Vagina (tissue), 2 donors: ENCODE measurements at regions not wholly inside any gene's neighbourhood (a gene's known extent, or its start where the extent isn't known, plus 50 kb on each side); places are given as distances from the start of the nearest gene placed in this dataset.

ENCODE experiments used
- DNase-seq, 2 donors: peaks; one replicate each; pipeline ENCODE4 v3.0.0-alpha.2; 2017; ENCODE audit errors: extremely low spot score in 2 of 2
- H3K27ac ChIP-seq: fragments of 200-600 bp; sonication (generic); one replicate; pipeline ENCODE4 v1.5.1; 2019
- H3K27me3 ChIP-seq: fragments of 200-600 bp; sonication (generic); one replicate; pipeline ENCODE4 v1.5.1; 2019
- H3K36me3 ChIP-seq, 2 donors: fragments of 200-600 bp; sonication (generic); one replicate each; pipeline ENCODE4 v1.5.1; 2017 to 2019
- H3K4me1 ChIP-seq: fragments of 200-600 bp; sonication (generic); one replicate; pipeline ENCODE4 v1.5.1; 2019
- H3K4me3 ChIP-seq, 2 donors: fragments of 200-600 bp; sonication (generic); 1 replicate in 1 of 2; 2 replicates in 1 of 2; pipeline ENCODE4 v1.5.1; 2016 to 2019
- H3K9me3 ChIP-seq: fragments of 200-600 bp; sonication (generic); one replicate; pipeline ENCODE4 v1.5.1; 2019
- POLR2A ChIP-seq, 2 donors: fragments of 450-650 bp; IDR thresholded peaks; one replicate each; pipeline ENCODE4 v1.6.1; 2017; ENCODE audit warnings: antibody characterized with exemption in 2 of 2, mild to moderate bottlenecking in 2 of 2, moderate library complexity in 2 of 2
- POLR2AphosphoS5 ChIP-seq, 2 donors: sonication (generic); formaldehyde crosslinking; IDR thresholded peaks; one replicate each; pipeline ENCODE4 v1.9.0; 2017; ENCODE audit warnings: antibody characterized with exemption in 2 of 2, mild to moderate bottlenecking in 2 of 2, low read depth in 1 of 2; ENCODE audit not compliant: insufficient read depth in 1 of 2
- intact Hi-C: fragments of 100-400 bp; cut with DNase I; formaldehyde crosslinking; loops from one replicate; pipeline ENCODE4 v1.15.1; 2023
- TF ChIP-seq, protein P1 (sequence below), 3 experiments: fragments of 450-650 bp in 2 of 3; fragments of 200-600 bp in 1 of 3; sonication (generic) in 1 of 3; IDR thresholded peaks; one replicate each; pipeline ENCODE4 v1.5.1; 2017 to 2019; ENCODE audit warnings: antibody characterized with exemption in 3 of 3, mild to moderate bottlenecking in 2 of 3, moderate library complexity in 2 of 3

GRCh38 chr19:31126236-31126635 is 223.0 kb downstream of the TSHZ3 start:
- intact Hi-C loops: no loop called here
- TF ChIP-seq, protein P1, sequence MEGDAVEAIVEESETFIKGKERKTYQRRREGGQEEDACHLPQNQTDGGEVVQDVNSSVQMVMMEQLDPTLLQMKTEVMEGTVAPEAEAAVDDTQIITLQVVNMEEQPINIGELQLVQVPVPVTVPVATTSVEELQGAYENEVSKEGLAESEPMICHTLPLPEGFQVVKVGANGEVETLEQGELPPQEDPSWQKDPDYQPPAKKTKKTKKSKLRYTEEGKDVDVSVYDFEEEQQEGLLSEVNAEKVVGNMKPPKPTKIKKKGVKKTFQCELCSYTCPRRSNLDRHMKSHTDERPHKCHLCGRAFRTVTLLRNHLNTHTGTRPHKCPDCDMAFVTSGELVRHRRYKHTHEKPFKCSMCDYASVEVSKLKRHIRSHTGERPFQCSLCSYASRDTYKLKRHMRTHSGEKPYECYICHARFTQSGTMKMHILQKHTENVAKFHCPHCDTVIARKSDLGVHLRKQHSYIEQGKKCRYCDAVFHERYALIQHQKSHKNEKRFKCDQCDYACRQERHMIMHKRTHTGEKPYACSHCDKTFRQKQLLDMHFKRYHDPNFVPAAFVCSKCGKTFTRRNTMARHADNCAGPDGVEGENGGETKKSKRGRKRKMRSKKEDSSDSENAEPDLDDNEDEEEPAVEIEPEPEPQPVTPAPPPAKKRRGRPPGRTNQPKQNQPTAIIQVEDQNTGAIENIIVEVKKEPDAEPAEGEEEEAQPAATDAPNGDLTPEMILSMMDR (IDR thresholded peaks at IDR 0.05): no peak
- TF ChIP-seq POLR2A (IDR thresholded peaks at IDR 0.05) (no peak), POLR2AphosphoS5 (IDR thresholded peaks at IDR 0.05; ENCODE audit: insufficient read depth in 1 of 2, low read depth in 1 of 2) (no peak)
- Histone ChIP-seq H3K27me3 (no peaks in the 10 kb centered on the region), H3K36me3 (no peaks in the 10 kb centered on the region), H3K4me1 (peaks cover 12% of the 10 kb centered on the region), H3K27ac (no peak overlapping the region), H3K4me3 (no peak overlapping the region), H3K9me3 (no peaks in the 10 kb centered on the region)
- no peak for DNase-seq

DNA sequence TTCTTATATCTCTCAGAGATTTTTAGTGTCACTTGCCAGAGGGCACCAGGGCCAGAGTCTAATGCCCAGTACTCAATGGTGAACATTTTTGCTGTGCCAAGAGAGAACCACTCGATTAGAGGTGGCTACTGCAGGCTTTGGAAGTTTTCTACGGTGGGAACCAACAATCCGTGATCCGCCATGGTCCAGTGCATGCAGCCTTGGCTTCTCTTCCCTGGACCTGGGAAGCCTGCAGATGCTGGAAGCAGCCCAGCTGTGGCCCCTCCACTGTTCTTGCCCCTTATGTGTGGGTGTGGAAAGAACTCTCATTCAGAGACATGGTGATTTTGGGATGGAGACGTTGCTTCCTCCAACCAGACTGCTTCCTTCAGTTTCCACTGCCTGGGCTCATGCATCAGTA is 224.2 kb downstream of the TSHZ3 start:
- no peaks in the 10 kb centered on the region for H3K36me3 ChIP-seq
- intact Hi-C loops: no loop called here
- H3K27ac ChIP-seq: no peak overlapping the region
- H3K4me1 ChIP-seq: peaks cover 12% of the 10 kb centered on the region
- no peaks in the 10 kb centered on the region for H3K9me3 ChIP-seq
- no peaks in the 10 kb centered on the region for H3K27me3 ChIP-seq
- TF ChIP-seq POLR2A (IDR thresholded peaks at IDR 0.05) (no peak), POLR2AphosphoS5 (IDR thresholded peaks at IDR 0.05; ENCODE audit: insufficient read depth in 1 of 2, low read depth in 1 of 2) (no peak)
- TF ChIP-seq, protein P1 (IDR thresholded peaks at IDR 0.05): no peak
- DNase-seq: no peak
- H3K4me3 ChIP-seq: no peak overlapping the region

- Histone ChIP-seq H3K4me1 (no peaks in the 10 kb centered on the region), H3K27ac (no peak overlapping the region), H3K9me3 (no peaks in the 10 kb centered on the region), H3K36me3 (no peaks in the 10 kb centered on the region), H3K4me3 (no peak overlapping the region), H3K27me3 (no peaks in the 10 kb centered on the region)
- DNase-seq: no peak
- intact Hi-C loops: no loop called here
- TF ChIP-seq POLR2A (IDR thresholded peaks at IDR 0.05) (no peak), POLR2AphosphoS5 (IDR thresholded peaks at IDR 0.05; ENCODE audit: insufficient read depth in 1 of 2, low read depth in 1 of 2) (no peak)
- TF ChIP-seq, protein P1 (IDR thresholded peaks at IDR 0.05): no peak
Observed at GRCh38 chr19:31121501-31121900, 227.7 kb downstream of the TSHZ3 start.

- H3K4me3 ChIP-seq: no peak overlapping the region
- intact Hi-C loops: no loop called here
- DNase-seq: no peak
- H3K27ac ChIP-seq: no peak overlapping the region
- H3K4me1 ChIP-seq: no peaks in the 10 kb centered on the region
- H3K9me3 ChIP-seq: no peaks in the 10 kb centered on the region
- TF ChIP-seq, protein P1 (IDR thresholded peaks at IDR 0.05): no peak
- TF ChIP-seq POLR2A (IDR thresholded peaks at IDR 0.05): no peak
- TF ChIP-seq POLR2AphosphoS5 (IDR thresholded peaks at IDR 0.05; ENCODE audit: insufficient read depth in 1 of 2, low read depth in 1 of 2): no peak
- no peaks in the 10 kb centered on the region for H3K36me3 ChIP-seq
- no peaks in the 10 kb centered on the region for H3K27me3 ChIP-seq
Observed at GRCh38 chr19:31120952-31121351, 228.3 kb downstream of the TSHZ3 start.

- Histone ChIP-seq H3K9me3 (no peaks in the 10 kb centered on the region), H3K36me3 (no peaks in the 10 kb centered on the region), H3K27ac (no peak overlapping the region), H3K4me3 (no peak overlapping the region), H3K4me1 (no peaks in the 10 kb centered on the region), H3K27me3 (no peaks in the 10 kb centered on the region)
- DNase-seq: no peak
- intact Hi-C loops: no loop called here
- TF ChIP-seq POLR2AphosphoS5 (IDR thresholded peaks at IDR 0.05; ENCODE audit: insufficient read depth in 1 of 2, low read depth in 1 of 2) (no peak), POLR2A (IDR thresholded peaks at IDR 0.05) (no peak)
- TF ChIP-seq, protein P1 (IDR thresholded peaks at IDR 0.05): no peak
Observed at GRCh38 chr19:31119951-31120690, 229.1 kb downstream of the TSHZ3 start.
